ENCODE measurements at regions not wholly inside any gene's neighbourhood (a gene's known extent, or its start where the extent isn't known, plus 50 kb on each side); places are given as distances from the start of the nearest gene placed in this dataset.
"Not testable (repeated sequence)": the region's sequence is repeated elsewhere in the genome, so short reads cannot be mapped to it uniquely, and the experiment has no call there.

DNA sequence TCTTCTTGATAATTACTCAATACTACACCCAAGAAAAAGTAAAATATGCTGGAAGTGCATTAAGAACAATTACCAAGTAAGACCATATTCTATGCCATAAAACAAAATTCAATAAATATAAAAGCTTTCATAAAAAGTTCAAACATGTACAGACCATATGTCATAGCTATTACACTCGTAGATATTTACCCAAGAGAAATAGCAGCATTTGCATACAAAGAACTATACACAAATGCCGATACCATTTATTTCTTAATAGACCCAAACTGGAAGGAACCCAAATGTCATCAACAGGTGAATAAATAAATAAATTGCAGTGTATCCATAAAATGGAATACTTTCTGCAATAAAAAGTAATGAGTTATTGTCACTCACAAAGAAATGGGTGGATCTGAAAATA, 78.3 kb upstream of the SLC16A7 start:
- DNase-seq, result no peak

DNA sequence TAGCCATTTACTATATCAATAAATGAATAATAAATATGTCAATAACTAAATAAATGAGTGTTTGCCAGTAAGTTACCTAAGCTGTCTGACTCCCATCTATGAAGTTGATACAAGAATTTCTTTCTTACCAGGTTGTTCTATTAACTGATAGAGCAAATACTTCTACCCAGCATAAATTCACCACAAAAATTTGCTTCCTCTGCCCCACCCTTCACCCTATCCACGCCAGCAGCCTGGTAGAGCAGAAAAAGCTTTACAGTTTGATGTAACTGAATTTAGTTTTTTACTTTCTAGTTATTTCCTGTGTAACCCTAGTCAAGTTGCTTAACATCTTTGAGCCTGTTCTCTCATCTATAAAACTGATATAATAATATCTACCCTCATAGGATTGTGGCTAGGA, 94.9 kb upstream of the SLC16A7 start:
- DNase-seq, result no peak

GRCh38 chr12:59500335-59500734, 95.5 kb upstream of the SLC16A7 start:
- DNase-seq, result no peak

- no peak for DNase-seq
Measured at GRCh38 chr12:59499774-59500173, 96.1 kb upstream of the SLC16A7 start.

DNA sequence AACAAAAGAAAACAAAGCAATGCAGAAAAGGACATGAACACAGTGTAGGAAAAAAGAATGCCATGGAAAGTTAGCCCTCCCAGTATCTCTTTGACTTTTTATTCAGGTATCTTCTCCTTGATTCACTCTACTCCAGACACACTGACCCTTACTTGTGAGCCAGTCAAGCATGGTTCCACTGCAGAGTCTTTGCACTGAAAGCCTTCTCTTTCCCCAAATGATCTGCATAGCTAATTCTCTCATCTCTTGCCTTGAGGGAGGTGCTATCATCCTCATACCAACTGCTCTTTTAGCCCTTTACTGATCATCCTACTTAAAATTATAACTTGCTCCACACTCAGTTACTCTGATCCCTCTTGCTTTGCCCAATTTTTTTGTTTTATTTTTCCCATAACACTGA, 101.2 kb upstream of the SLC16A7 start:
- DNase-seq, result no peak

GRCh38 chr12:59491877-59492276, 104.0 kb upstream of the SLC16A7 start:
- DNase-seq, result no peak

DNA sequence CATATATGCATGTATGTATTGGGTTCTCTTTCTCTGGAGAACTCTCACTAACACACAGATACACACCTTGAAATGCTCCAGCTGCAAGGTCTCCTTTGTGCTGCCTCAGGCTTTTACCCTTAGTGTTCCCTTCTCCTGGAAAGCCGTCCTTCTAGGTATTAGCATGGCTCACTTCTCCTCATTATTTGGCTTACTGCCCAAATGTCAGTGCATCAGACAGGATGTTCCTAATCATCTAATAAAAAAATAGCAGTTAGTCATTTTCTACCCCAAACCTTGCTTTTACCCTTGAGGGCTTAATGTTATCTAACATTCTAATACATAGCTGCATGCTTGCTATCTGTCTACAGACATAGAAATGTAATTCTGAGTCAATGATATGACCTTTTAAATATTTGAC, 109.0 kb upstream of the SLC16A7 start:
- no peak for DNase-seq

GRCh38 chr12:59484575-59484974, 111.3 kb upstream of the SLC16A7 start:
- no peak for DNase-seq

GRCh38 chr12:59474236-59474635, 121.6 kb upstream of the SLC16A7 start:
- not testable (repeated sequence) for DNase-seq

GRCh38 chr12:59472273-59472672, 123.6 kb upstream of the SLC16A7 start:
- no peak for DNase-seq

GRCh38 chr12:59459966-59460660, 135.7 kb upstream of the SLC16A7 start:
- no peak for DNase-seq

GRCh38 chr12:59453475-59453874, 142.4 kb upstream of the SLC16A7 start:
- DNase-seq, result no peak

DNA sequence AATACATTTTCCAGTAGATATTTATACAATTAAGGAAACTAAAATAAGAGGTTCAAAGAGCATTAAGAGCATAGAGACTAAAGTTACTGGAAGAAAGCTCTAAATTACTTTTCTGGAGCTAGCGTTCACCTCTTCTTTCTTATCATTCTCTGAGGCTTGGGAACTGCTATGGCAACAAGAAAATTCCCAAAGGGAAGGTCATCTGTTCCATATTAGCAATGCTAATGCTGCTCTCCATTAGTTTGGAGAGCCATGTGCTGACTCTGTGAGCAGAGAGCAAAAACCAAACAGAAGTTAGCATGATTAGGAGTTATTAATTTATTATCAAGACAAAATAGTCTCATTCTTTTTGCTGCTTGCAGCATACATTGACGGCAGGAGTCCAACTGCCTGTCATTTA, 143.1 kb upstream of the SLC16A7 start:
- DNase-seq, result no peak

DNA sequence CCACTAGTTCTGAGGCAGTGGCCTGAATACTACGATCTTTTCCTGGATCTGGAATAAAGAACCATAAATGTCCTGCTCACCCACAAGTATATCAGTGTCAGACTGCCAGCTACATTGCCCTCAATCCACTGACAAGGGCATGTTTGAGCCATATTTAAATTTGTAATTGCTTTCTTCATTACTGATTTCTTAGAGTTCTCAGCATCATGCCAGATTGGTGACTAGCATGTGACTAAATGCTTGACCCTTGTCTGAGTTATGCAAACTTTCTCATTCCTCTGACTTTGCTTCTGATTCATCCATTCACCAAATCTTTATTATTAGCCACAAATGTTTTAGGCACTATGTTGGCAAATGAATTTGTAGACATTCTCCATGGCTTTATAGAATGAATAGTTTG, 143.6 kb upstream of the SLC16A7 start:
- DNase-seq, result no peak

DNA sequence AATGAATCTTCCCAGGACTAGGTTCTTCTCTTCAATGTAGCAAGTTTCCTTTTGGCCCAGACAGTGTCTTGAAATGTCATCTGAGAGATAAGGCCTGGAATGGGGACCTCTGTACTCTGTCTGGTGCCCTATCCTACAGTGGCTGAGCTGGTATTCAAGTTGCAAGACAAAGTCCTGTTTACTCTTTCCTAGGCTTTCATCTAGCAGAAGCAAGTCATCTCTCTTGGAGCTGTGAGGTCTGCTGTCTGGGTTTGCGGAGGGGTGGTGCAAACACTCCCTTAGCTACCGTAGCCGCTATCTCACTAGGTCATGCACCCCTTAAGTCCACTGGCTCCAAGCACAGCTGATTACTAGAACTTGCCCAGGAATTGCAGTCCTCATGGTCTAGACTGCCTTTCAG, 149.7 kb upstream of the SLC16A7 start:
- DNase-seq, result no peak

- DNase-seq, result no peak
Measured at GRCh38 chr12:59444932-59445331, 150.9 kb upstream of the SLC16A7 start.

DNA sequence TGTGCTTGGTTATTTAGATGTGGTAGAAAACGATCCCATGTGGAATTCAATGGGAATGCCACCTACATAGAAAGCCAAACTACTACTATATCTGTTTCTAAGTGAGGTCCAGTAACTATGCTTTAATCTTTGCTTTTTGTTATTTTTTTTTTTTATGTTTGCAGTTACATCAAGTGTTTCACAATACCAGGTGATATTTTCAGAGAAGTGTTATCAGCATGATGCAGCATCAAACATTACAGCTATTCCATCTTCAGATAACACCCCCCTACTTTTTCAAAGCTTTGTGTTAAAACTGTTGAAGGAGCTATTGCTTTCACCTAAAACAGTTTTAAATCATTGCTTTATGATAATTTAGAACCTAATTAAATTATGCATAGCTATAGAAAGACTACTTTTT, 163.8 kb upstream of the SLC16A7 start:
- no peak for DNase-seq

DNA sequence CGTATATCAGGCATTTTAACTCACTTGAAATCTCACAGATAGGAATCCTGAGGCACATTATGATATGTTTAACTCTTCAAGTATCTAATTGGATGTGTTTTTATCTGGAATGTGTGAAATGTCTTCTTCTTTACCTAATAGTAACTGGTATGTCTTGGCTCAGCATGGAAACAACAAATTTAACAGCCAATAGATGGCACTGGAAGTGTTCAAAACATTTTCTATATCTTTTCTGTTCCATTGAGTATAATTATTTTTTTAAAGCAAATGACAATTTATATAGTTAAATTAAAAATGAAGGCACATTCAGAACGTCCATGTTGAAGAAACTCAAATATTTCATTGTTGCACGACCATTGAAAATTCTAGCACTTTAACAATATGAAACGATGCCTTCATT, 164.6 kb upstream of the SLC16A7 start:
- DNase-seq, result no peak

GRCh38 chr12:59429766-59430165, 166.1 kb upstream of the SLC16A7 start:
- no peak for DNase-seq

DNA sequence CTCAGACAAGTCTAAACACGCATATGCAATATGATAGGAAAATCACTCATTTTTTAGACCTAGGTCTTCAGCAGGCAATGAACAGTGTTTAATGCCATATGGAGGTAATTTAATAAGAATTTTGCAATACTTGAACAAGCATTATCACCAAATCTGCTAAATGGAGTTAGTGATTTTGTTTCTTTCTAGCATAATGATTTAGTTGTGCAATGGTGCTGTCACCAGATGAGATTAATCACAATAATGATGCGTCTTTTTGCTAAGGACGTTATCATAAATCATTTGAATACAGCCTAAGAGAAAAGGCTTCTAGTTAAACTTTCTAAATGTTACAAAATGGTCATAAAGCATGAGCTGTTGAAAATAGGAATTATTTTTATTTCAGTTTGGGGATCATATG, 170.0 kb upstream of the SLC16A7 start:
- no peak for DNase-seq

DNA sequence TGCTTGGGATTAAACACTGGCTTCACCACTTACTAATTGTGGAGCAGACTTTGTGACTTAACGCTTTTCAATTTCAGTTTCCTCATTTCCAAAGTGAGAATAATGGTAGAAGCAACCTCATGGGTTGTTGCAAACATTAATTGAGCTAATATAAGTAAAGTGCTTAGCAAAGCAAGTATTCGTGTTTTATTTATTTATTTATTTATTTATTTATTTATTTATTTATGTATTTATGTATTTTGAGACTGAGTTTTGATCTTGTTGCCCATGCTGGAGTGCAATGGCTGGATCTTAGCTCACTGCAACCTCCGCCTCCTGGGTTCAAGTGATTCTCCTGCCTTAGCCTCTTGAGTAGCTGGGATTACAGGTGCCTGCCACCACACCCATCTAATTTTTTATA, 171.2 kb upstream of the SLC16A7 start:
- DNase-seq, result not testable (repeated sequence)

DNA sequence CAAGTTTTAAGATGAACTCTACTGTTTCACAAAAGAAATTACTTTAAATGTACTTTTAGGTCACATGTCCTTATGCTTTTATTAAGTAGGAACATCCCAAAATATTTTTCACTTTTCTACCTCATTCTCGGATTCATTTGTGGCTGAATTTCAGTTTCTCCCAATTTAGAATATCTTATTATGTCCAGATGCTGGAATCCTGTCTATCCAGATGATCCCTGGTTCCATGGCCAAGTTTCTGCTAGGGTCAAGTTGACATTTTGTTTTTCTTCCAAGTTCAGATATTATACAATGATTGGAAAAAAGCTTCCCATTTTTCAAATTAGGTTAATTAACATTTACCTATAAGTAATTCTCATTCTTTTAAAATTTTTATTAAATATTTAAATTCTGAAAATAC, 181.8 kb upstream of the SLC16A7 start:
- DNase-seq, result no peak

DNA sequence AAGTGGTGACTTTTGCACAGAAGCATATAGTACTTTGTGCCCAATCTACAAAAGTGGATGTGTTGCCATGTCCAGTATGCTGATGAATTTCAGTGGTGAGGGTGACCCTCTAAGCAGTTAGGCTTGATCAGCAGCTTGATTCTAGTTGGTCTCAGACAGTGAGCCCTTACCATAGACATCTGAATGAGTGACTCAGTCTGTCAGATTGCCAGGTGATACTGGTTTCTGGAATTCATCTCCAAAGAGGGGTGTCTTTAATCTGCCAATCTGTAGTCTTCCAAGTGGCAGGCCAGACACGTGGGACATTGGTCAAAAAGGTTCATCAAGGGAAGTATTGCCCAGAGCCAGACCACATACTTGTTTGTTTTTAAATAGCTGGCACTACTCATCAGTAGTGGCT, 187.4 kb upstream of the SLC16A7 start:
- DNase-seq, result no peak

DNA sequence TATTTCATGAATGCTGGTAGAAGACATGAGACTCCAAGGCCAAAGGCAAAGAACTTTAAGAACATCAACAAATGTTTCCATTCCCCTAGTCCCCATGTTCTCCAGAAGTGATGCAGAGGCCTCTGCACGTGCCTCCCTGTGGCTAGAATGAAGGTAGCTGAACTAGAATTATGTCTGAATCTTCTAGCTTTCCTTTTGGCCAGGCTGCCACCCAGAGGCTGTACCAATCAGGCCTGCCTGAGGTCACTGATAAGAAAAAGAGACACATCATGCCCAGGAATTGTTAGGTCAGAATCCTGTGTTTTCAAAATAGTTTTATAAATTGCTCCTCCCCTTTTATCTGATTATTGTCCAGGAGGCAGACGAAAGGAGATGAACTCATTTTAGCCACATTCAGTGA, 188.0 kb upstream of the SLC16A7 start:
- DNase-seq, result no peak

DNA sequence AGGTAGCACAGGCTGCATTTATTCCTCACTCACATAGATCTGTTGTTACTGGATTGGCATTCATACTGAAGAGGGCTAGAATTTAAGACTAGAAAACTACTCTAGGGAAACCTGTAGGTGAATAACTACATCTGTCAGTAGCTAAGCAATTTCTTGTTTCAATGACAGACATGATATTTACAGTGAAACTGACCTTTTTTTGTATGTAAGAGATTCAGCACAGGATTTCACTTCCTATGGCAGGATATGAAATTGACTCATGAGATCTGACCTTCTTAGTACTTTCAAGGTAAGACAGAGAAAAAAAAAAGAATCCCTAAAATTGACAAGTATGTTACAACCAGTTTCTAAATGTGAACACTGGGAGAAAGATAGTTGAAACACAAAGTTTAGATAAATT, 189.8 kb upstream of the SLC16A7 start:
- DNase-seq, result no peak

Data from NK-92 treated with Interleukin-12 subunit alpha and Interleukin-12 subunit beta, amount 100 ng/mL, for 24 hours (cell line).